H9 (cell line): ENCODE measurements at regions not wholly inside any gene's neighbourhood (a gene's known extent, or its start where the extent isn't known, plus 50 kb on each side); places are given as distances from the start of the nearest gene placed in this dataset.

Experiments used
- DNase-seq: peaks from one replicate; pipeline ENCODE4 v3.0.0-alpha.2; 2017
- H2AFZ ChIP-seq: one replicate; pipeline ENCODE4 v1.6.1; 2013; ENCODE audit warnings: mild to moderate bottlenecking, low read length, control low read depth, moderate library complexity
- H2AK5ac ChIP-seq: 2 replicates; pipeline ENCODE4 v1.6.1; 2013; ENCODE audit warnings: low read length, control low read depth, mixed read lengths; ENCODE audit not compliant: insufficient read length
- H2BK120ac ChIP-seq: one replicate; pipeline ENCODE4 v1.6.1; 2013; ENCODE audit warnings: low read depth, mild to moderate bottlenecking, low read length, control low read depth, inconsistent platforms; ENCODE audit not compliant: poor library complexity, severe bottlenecking
- H2BK12ac ChIP-seq: 2 replicates; pipeline ENCODE4 v1.6.1; 2013; ENCODE audit warnings: low read length, control low read depth, mixed read lengths, low read depth; ENCODE audit not compliant: insufficient read length
- H2BK15ac ChIP-seq: 2 replicates; pipeline ENCODE4 v1.6.1; 2013; ENCODE audit warnings: low read depth, low read length, control low read depth
- H2BK20ac ChIP-seq: one replicate; pipeline ENCODE4 v1.6.1; 2013; ENCODE audit warnings: low read depth, mild to moderate bottlenecking, low read length, control low read depth, inconsistent platforms; ENCODE audit not compliant: poor library complexity, severe bottlenecking
- H2BK5ac ChIP-seq: 2 replicates; pipeline ENCODE4 v1.6.1; 2013; ENCODE audit warnings: low read length, control low read depth, mixed read lengths; ENCODE audit not compliant: insufficient read length
- H3K14ac ChIP-seq: 2 replicates; pipeline ENCODE4 v1.6.1; 2013; ENCODE audit warnings: low read length, control low read depth; ENCODE audit not compliant: insufficient read depth
- H3K18ac ChIP-seq: 2 replicates; pipeline ENCODE4 v1.6.1; 2013; ENCODE audit warnings: low read depth, mild to moderate bottlenecking, mixed read lengths, low read length, control low read depth; ENCODE audit not compliant: insufficient read length
- H3K23ac ChIP-seq: 2 replicates; pipeline ENCODE4 v1.6.1; 2013; ENCODE audit warnings: low read length, control low read depth, mixed read lengths, low read depth; ENCODE audit not compliant: insufficient read length
- H3K23me2 ChIP-seq: 2 replicates; pipeline ENCODE4 v1.6.1; 2013; ENCODE audit warnings: low read depth, mild to moderate bottlenecking, mixed read lengths, low read length, control low read depth; ENCODE audit not compliant: insufficient read length, poor library complexity, severe bottlenecking
- H3K27ac ChIP-seq: 2 replicates; pipeline ENCODE4 v1.5.1; 2013; ENCODE audit warnings: low read length, control low read depth, mixed read lengths, low read depth; ENCODE audit not compliant: insufficient read length
- H3K27me3 ChIP-seq: 2 replicates; pipeline ENCODE4 v1.6.1; 2013; ENCODE audit warnings: low read length, control low read depth, inconsistent platforms; ENCODE audit not compliant: insufficient read depth
- H3K4ac ChIP-seq: 2 replicates; pipeline ENCODE4 v1.6.1; 2013; ENCODE audit warnings: low read depth, mild to moderate bottlenecking, control low read depth, inconsistent platforms, low read length, moderate library complexity
- H3K4me1 ChIP-seq: 2 replicates; pipeline ENCODE4 v1.6.1; 2013; ENCODE audit warnings: low read length, control low read depth, inconsistent platforms; ENCODE audit not compliant: insufficient read depth
- H3K4me2 ChIP-seq: 2 replicates; pipeline ENCODE4 v1.6.1; 2013; ENCODE audit warnings: low read length, control low read depth, mixed read lengths; ENCODE audit not compliant: insufficient read length, insufficient read depth
- H3K56ac ChIP-seq: 2 replicates; pipeline ENCODE4 v1.6.1; 2013; ENCODE audit warnings: low read depth, mild to moderate bottlenecking, mixed read lengths, low read length, control low read depth; ENCODE audit not compliant: insufficient read length
- H3K79me1 ChIP-seq: 2 replicates; pipeline ENCODE4 v1.6.1; 2013; ENCODE audit warnings: low read depth, mild to moderate bottlenecking, moderate library complexity, low read length, control low read depth, inconsistent platforms; ENCODE audit not compliant: insufficient read depth, poor library complexity, severe bottlenecking
- H3K79me2 ChIP-seq: 2 replicates; pipeline ENCODE4 v1.6.1; 2013; ENCODE audit warnings: low read length, control low read depth, inconsistent platforms; ENCODE audit not compliant: insufficient read depth
- H3K9ac ChIP-seq: 2 replicates; pipeline ENCODE4 v1.6.1; 2013; ENCODE audit warnings: low read length, control low read depth, mixed read lengths; ENCODE audit not compliant: insufficient read length; ENCODE audit errors: extremely low read depth
- H3K9me3 ChIP-seq: one replicate; pipeline ENCODE4 v1.6.1; 2013; ENCODE audit warnings: low read depth, low read length, inconsistent platforms; ENCODE audit not compliant: control insufficient read depth
- H3T11ph ChIP-seq: one replicate; pipeline ENCODE4 v1.6.1; 2013; ENCODE audit warnings: mild to moderate bottlenecking, low read length, control low read depth, inconsistent platforms
- H4K20me1 ChIP-seq: one replicate; pipeline ENCODE4 v1.6.1; 2013; ENCODE audit not compliant: control insufficient read depth, insufficient read length, insufficient read depth
- H4K5ac ChIP-seq: 2 replicates; pipeline ENCODE4 v1.6.1; 2013; ENCODE audit warnings: low read depth, mild to moderate bottlenecking, mixed read lengths, low read length, control low read depth; ENCODE audit not compliant: insufficient read length
- H4K8ac ChIP-seq: replicated peaks from 2 replicates; pipeline ENCODE4 v1.6.1; 2013; ENCODE audit warnings: low read length, control low read depth, mixed read lengths, low read depth; ENCODE audit not compliant: insufficient read length
- H4K91ac ChIP-seq: 2 replicates; pipeline ENCODE4 v1.6.1; 2013; ENCODE audit warnings: low read depth, mild to moderate bottlenecking, moderate library complexity, mixed read lengths, low read length, control low read depth; ENCODE audit not compliant: insufficient read length
- H3K27ac Mint-ChIP-seq, 3 experiments: 2 replicates in 2 of 3; 3 replicates in 1 of 3; pipeline ENCODE4 v1.8.0; 2020 to 2021; ENCODE audit warnings: mixed read lengths in 3 of 3, mild to moderate bottlenecking in 1 of 3, moderate library complexity in 1 of 3
- H3K27me3 Mint-ChIP-seq: 2 replicates; pipeline ENCODE4 v1.8.0; 2021; ENCODE audit warnings: low read depth, mild to moderate bottlenecking, moderate library complexity, mixed read lengths
- H3K36me3 Mint-ChIP-seq, 3 experiments: 2 replicates in 2 of 3; 3 replicates in 1 of 3; pipeline ENCODE4 v1.8.0; 2020 to 2021; ENCODE audit warnings: low read depth in 3 of 3, mixed read lengths in 3 of 3; ENCODE audit not compliant: insufficient read depth in 1 of 3
- H3K4me1 Mint-ChIP-seq, 2 experiments: 2 replicates each; pipeline ENCODE4 v1.8.0; 2020; ENCODE audit warnings: mixed read lengths in 2 of 2
- H3K4me3 Mint-ChIP-seq, 2 experiments: 2 replicates in 1 of 2; 3 replicates in 1 of 2; pipeline ENCODE4 v1.8.0; 2020 to 2021; ENCODE audit warnings: mild to moderate bottlenecking in 2 of 2, mixed read lengths in 2 of 2, moderate library complexity in 1 of 2
- H3K9me3 Mint-ChIP-seq, 2 experiments: 2 replicates in 1 of 2; 3 replicates in 1 of 2; pipeline ENCODE4 v1.8.0; 2020; ENCODE audit warnings: mild to moderate bottlenecking in 2 of 2, mixed read lengths in 2 of 2, moderate library complexity in 1 of 2
- WGBS: extraction: QIAGEN DNeasy Blood & Tissue Kit; methylation state at CpG from one replicate; pipeline ENCODE4 v1.1.7; 2013; ENCODE audit warnings: missing lambda C conversion rate, low lambda C conversion rate, mixed read lengths; ENCODE audit not compliant: insufficient read length; ENCODE audit errors: extremely low coverage; 5-methylcytosine and 5-hydroxymethylcytosine counted together
- TF ChIP-seq, protein P1 (sequence below): fragments of 200-600 bp; sonication (generic); conservative IDR thresholded peaks from 3 replicates; pipeline ENCODE4 v1.8.0; 2021; ENCODE audit warnings: antibody characterized with exemption, mild to moderate bottlenecking

GRCh38 chr1:221459558-221459957 is 282.3 kb downstream of the DUSP10 start:
- no peak overlapping the region for H2BK5ac ChIP-seq
- no peak overlapping the region for H4K5ac ChIP-seq
- H3K79me1 ChIP-seq = no peaks in the 10 kb centered on the region
- H3K23ac ChIP-seq = no peak overlapping the region
- H3K4ac ChIP-seq = no peak overlapping the region
- H2BK20ac ChIP-seq = no peak overlapping the region
- no peaks in the 10 kb centered on the region for H3K27me3 ChIP-seq
- H3K27ac Mint-ChIP-seq = no peak overlapping the region
- no peak overlapping the region for H2BK15ac ChIP-seq
- H3K9me3 Mint-ChIP-seq = peaks cover 0 to 3% of the 10 kb centered on the region in 2 experiments; a peak in 2 of 5 replicates
- TF ChIP-seq, protein P1, sequence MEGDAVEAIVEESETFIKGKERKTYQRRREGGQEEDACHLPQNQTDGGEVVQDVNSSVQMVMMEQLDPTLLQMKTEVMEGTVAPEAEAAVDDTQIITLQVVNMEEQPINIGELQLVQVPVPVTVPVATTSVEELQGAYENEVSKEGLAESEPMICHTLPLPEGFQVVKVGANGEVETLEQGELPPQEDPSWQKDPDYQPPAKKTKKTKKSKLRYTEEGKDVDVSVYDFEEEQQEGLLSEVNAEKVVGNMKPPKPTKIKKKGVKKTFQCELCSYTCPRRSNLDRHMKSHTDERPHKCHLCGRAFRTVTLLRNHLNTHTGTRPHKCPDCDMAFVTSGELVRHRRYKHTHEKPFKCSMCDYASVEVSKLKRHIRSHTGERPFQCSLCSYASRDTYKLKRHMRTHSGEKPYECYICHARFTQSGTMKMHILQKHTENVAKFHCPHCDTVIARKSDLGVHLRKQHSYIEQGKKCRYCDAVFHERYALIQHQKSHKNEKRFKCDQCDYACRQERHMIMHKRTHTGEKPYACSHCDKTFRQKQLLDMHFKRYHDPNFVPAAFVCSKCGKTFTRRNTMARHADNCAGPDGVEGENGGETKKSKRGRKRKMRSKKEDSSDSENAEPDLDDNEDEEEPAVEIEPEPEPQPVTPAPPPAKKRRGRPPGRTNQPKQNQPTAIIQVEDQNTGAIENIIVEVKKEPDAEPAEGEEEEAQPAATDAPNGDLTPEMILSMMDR = no peak
- H3K4me1 ChIP-seq = no peaks in the 10 kb centered on the region
- no peak overlapping the region for H2BK120ac ChIP-seq
- H4K91ac ChIP-seq = no peak overlapping the region
- H3K27ac ChIP-seq = no peak overlapping the region
- no peaks in the 10 kb centered on the region for H3K23me2 ChIP-seq
- H3T11ph ChIP-seq = no peak overlapping the region
- WGBS = no CpG with 5 or more reads among the region's 1 CpG
- no peak overlapping the region for H3K4me2 ChIP-seq
- peaks cover 2 to 3% of the 10 kb centered on the region in 2 experiments; a peak in 3 of 4 replicates for H3K4me1 Mint-ChIP-seq
- H4K20me1 ChIP-seq = no peaks in the 10 kb centered on the region
- no peak overlapping the region for H3K18ac ChIP-seq
- H2AFZ ChIP-seq = no peak overlapping the region
- no peak overlapping the region for H3K9ac ChIP-seq
- H3K36me3 Mint-ChIP-seq = no peaks in the 10 kb centered on the region; a peak in 1 of 7 replicates
- H2BK12ac ChIP-seq = no peak overlapping the region
- H4K8ac ChIP-seq = no peak overlapping the region
- no peaks in the 10 kb centered on the region for H3K79me2 ChIP-seq
- H3K9me3 ChIP-seq = no peaks in the 10 kb centered on the region
- no peak for DNase-seq
- no peak overlapping the region for H3K56ac ChIP-seq
- no peak overlapping the region for H3K4me3 Mint-ChIP-seq
- H2AK5ac ChIP-seq = no peak overlapping the region
- H3K27me3 Mint-ChIP-seq = no peaks in the 10 kb centered on the region
- no peak overlapping the region for H3K14ac ChIP-seq
